ENCODE measurements at regions not wholly inside any gene's neighbourhood (a gene's known extent, or its start where the extent isn't known, plus 50 kb on each side); places are given as distances from the start of the nearest gene placed in this dataset.

- TF ChIP-seq BACH2 (CRISPR knock-in tag; IDR thresholded peaks at IDR 0.05; ENCODE audit: borderline replicate concordance) = no peak
- TF ChIP-seq, protein P1, sequence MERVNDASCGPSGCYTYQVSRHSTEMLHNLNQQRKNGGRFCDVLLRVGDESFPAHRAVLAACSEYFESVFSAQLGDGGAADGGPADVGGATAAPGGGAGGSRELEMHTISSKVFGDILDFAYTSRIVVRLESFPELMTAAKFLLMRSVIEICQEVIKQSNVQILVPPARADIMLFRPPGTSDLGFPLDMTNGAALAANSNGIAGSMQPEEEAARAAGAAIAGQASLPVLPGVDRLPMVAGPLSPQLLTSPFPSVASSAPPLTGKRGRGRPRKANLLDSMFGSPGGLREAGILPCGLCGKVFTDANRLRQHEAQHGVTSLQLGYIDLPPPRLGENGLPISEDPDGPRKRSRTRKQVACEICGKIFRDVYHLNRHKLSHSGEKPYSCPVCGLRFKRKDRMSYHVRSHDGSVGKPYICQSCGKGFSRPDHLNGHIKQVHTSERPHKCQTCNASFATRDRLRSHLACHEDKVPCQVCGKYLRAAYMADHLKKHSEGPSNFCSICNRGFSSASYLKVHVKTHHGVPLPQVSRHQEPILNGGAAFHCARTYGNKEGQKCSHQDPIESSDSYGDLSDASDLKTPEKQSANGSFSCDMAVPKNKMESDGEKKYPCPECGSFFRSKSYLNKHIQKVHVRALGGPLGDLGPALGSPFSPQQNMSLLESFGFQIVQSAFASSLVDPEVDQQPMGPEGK (CRISPR knock-in tag; IDR thresholded peaks at IDR 0.05; ENCODE audit: borderline replicate concordance) = no peak
- no peak for TF ChIP-seq CSRNP3 (CRISPR knock-in tag; IDR thresholded peaks at IDR 0.05)
- no peak for TF ChIP-seq TOX (CRISPR knock-in tag; IDR thresholded peaks at IDR 0.05; ENCODE audit: borderline replicate concordance)
- TF ChIP-seq, protein P2, sequence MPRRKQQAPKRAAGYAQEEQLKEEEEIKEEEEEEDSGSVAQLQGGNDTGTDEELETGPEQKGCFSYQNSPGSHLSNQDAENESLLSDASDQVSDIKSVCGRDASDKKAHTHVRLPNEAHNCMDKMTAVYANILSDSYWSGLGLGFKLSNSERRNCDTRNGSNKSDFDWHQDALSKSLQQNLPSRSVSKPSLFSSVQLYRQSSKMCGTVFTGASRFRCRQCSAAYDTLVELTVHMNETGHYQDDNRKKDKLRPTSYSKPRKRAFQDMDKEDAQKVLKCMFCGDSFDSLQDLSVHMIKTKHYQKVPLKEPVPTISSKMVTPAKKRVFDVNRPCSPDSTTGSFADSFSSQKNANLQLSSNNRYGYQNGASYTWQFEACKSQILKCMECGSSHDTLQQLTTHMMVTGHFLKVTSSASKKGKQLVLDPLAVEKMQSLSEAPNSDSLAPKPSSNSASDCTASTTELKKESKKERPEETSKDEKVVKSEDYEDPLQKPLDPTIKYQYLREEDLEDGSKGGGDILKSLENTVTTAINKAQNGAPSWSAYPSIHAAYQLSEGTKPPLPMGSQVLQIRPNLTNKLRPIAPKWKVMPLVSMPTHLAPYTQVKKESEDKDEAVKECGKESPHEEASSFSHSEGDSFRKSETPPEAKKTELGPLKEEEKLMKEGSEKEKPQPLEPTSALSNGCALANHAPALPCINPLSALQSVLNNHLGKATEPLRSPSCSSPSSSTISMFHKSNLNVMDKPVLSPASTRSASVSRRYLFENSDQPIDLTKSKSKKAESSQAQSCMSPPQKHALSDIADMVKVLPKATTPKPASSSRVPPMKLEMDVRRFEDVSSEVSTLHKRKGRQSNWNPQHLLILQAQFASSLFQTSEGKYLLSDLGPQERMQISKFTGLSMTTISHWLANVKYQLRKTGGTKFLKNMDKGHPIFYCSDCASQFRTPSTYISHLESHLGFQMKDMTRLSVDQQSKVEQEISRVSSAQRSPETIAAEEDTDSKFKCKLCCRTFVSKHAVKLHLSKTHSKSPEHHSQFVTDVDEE (CRISPR knock-in tag; IDR thresholded peaks at IDR 0.05) = no peak
- TF ChIP-seq ISL1 (CRISPR knock-in tag; IDR thresholded peaks at IDR 0.05) = no peak
- no peak for TF ChIP-seq OSR1 (CRISPR knock-in tag; IDR thresholded peaks at IDR 0.05)
- no peak for TF ChIP-seq ZFP3 (CRISPR knock-in tag; IDR thresholded peaks at IDR 0.05)
- no peak for TF ChIP-seq ARNTL (CRISPR knock-in tag; IDR thresholded peaks at IDR 0.05; ENCODE audit: borderline replicate concordance, low read depth)
- TF ChIP-seq TCF4 (CRISPR knock-in tag; IDR thresholded peaks at IDR 0.05; ENCODE audit: borderline replicate concordance) = no peak
- no peak for TF ChIP-seq GLIS3 (CRISPR knock-in tag; IDR thresholded peaks at IDR 0.05)
- no peak for TF ChIP-seq ZNF565 (CRISPR knock-in tag; conservative IDR thresholded peaks at IDR 0.05; ENCODE audit: low read depth)
- TF ChIP-seq SNAI2 (CRISPR knock-in tag; IDR thresholded peaks at IDR 0.05) = no peak
- TF ChIP-seq CSDC2 (CRISPR knock-in tag; IDR thresholded peaks at IDR 0.05) = no peak
- TF ChIP-seq ZNF70 (CRISPR knock-in tag; IDR thresholded peaks at IDR 0.05) = no peak
- TF ChIP-seq PPARA (CRISPR knock-in tag; IDR thresholded peaks at IDR 0.05; ENCODE audit: borderline replicate concordance) = no peak
- TF ChIP-seq ESRRG (CRISPR knock-in tag; IDR thresholded peaks at IDR 0.05) = no peak
- no peak for TF ChIP-seq CREB5 (CRISPR knock-in tag; IDR thresholded peaks at IDR 0.05; ENCODE audit: low read depth)
- no peak for TF ChIP-seq ZC3H10 (CRISPR knock-in tag; IDR thresholded peaks at IDR 0.05)
- no peak for ATAC-seq
These were observed 205.3 kb downstream of the CD83 start for GRCh38 chr6:14322841-14323240.

DNA sequence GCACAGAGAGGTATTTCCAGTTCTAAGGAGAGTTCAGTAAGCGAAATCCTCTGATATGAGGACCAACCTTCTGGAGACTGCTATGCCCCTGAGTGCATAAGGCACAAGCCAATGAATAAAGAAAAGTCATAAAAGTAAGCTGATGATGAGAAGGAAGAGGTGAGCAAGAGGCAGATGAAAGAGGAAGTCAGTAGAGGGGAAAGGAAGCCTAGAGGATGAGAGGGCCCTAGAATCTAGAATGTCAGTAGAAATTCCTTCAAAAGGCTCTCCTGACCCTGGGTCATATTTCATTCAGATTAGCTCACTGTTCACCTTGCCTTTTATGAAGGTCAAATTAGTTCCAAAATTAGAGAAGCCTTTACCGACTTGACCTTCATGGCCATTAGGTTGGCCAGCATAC lies 209.2 kb downstream of the CD83 start:
- no peak for ATAC-seq
- TF ChIP-seq, protein P1 (CRISPR knock-in tag; IDR thresholded peaks at IDR 0.05; ENCODE audit: borderline replicate concordance) = no peak

DNA sequence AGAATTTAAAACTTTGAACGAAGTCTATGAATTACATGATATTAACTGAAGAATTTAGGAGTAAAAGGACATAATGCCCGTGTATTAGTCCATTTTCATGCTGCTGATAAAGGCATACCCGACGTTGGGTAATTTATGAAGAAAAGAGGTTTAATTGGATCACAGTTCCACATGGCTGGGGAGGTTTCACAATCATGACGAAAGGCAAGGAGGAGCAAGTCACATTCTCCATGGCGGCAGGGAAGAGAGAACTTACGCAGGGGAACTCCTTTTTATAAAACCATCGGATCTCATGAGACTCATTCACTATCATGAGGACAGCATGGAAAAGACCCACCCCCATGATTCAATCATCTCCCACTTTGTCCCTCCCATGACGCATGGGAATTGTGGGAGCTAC lies 210.6 kb downstream of the CD83 start:
- no peak for ATAC-seq
- TF ChIP-seq ISL1 (CRISPR knock-in tag; IDR thresholded peaks at IDR 0.05) (no peak), CREB5 (CRISPR knock-in tag; IDR thresholded peaks at IDR 0.05; ENCODE audit: low read depth) (no peak), PPARA (CRISPR knock-in tag; IDR thresholded peaks at IDR 0.05; ENCODE audit: borderline replicate concordance) (no peak), GLIS3 (CRISPR knock-in tag; IDR thresholded peaks at IDR 0.05) (no peak), BACH2 (CRISPR knock-in tag; IDR thresholded peaks at IDR 0.05; ENCODE audit: borderline replicate concordance) (no peak), TCF4 (CRISPR knock-in tag; IDR thresholded peaks at IDR 0.05; ENCODE audit: borderline replicate concordance) (no peak), ZNF70 (CRISPR knock-in tag; IDR thresholded peaks at IDR 0.05) (no peak)
- TF ChIP-seq, protein P2 (CRISPR knock-in tag; IDR thresholded peaks at IDR 0.05) = no peak
